ENCODE measurements at regions not wholly inside any gene's neighbourhood (a gene's known extent, or its start where the extent isn't known, plus 50 kb on each side); places are given as distances from the start of the nearest gene placed in this dataset.

DNA sequence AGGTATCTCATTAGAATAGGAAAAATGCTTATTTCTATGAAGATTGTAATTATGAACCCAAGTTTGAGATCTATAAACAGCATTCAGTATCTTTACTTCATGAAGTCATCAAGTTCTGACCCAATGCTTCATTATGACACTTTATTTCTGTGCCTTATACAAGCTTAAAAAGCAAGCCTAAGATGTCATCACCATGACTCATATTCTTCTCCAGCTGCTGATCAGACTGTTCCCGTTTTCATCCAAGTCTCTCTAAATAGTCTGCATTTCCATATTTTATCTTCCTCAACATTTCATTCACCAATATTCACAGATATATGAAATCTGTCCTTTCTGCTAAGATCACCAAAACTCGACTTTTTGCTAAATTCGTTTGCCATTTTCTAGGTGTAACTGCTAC lies 1247.2 kb upstream of the PRR20A start:
- TF ChIP-seq, protein P1, sequence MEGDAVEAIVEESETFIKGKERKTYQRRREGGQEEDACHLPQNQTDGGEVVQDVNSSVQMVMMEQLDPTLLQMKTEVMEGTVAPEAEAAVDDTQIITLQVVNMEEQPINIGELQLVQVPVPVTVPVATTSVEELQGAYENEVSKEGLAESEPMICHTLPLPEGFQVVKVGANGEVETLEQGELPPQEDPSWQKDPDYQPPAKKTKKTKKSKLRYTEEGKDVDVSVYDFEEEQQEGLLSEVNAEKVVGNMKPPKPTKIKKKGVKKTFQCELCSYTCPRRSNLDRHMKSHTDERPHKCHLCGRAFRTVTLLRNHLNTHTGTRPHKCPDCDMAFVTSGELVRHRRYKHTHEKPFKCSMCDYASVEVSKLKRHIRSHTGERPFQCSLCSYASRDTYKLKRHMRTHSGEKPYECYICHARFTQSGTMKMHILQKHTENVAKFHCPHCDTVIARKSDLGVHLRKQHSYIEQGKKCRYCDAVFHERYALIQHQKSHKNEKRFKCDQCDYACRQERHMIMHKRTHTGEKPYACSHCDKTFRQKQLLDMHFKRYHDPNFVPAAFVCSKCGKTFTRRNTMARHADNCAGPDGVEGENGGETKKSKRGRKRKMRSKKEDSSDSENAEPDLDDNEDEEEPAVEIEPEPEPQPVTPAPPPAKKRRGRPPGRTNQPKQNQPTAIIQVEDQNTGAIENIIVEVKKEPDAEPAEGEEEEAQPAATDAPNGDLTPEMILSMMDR (IDR thresholded peaks at IDR 0.05) = no peak
- no peak for TF ChIP-seq POLR2A (IDR thresholded peaks at IDR 0.05)

Measured in heart left ventricle (tissue), 13 donors.